Lung (tissue), 11 donors: ENCODE measurements at regions not wholly inside any gene's neighbourhood (a gene's known extent, or its start where the extent isn't known, plus 50 kb on each side); places are given as distances from the start of the nearest gene placed in this dataset.

Experiments
- ATAC-seq: fragments of 200-7000 bp; cut with Tn5 transposase; one replicate; pipeline ENCODE4 v1.9.1; 2020; ENCODE audit warnings: moderate number of reproducible peaks; ENCODE audit not compliant: insufficient read depth, low FRiP score
- DNase-seq, 3 donors: peaks; one replicate each; pipeline ENCODE4 v3.0.0-alpha.2; 2013 to 2017
- H3K27ac ChIP-seq, 2 donors: one replicate each; pipeline ENCODE4 v1.5.1; 2013; ENCODE audit warnings: mild to moderate bottlenecking in 2 of 2, moderate library complexity in 2 of 2, control low read depth in 1 of 2, inconsistent platforms in 1 of 2, low read depth in 1 of 2, low read length in 1 of 2
- H3K27me3 ChIP-seq, 3 donors: one replicate each; pipeline ENCODE4 v1.5.1; 2013; ENCODE audit warnings: low read length in 2 of 3; ENCODE audit not compliant: control insufficient read depth in 3 of 3, insufficient read depth in 3 of 3
- H3K36me3 ChIP-seq, 4 donors: one replicate each; pipeline ENCODE4 v1.5.1; 2013; ENCODE audit warnings: low read length in 4 of 4, mild to moderate bottlenecking in 1 of 4, moderate library complexity in 1 of 4; ENCODE audit not compliant: control insufficient read depth in 4 of 4, insufficient read depth in 4 of 4
- H3K4me1 ChIP-seq, 5 donors: one replicate each; pipeline ENCODE4 v1.5.1; 2013; ENCODE audit warnings: low read length in 5 of 5, mild to moderate bottlenecking in 2 of 5, moderate library complexity in 1 of 5; ENCODE audit not compliant: control insufficient read depth in 5 of 5, insufficient read depth in 5 of 5
- H3K4me3 ChIP-seq: one replicate; pipeline ENCODE4 v1.5.1; 2013; ENCODE audit warnings: mild to moderate bottlenecking, control low read depth, moderate library complexity
- H3K9ac ChIP-seq, 2 donors: one replicate each; pipeline ENCODE4 v1.5.1; 2013; ENCODE audit warnings: low read length in 2 of 2, control low read depth in 1 of 2; ENCODE audit not compliant: insufficient read depth in 1 of 2
- H3K9me3 ChIP-seq, 4 donors: one replicate each; pipeline ENCODE4 v1.5.1; 2013; ENCODE audit warnings: low read length in 3 of 4, mild to moderate bottlenecking in 1 of 4, moderate library complexity in 1 of 4; ENCODE audit not compliant: control insufficient read depth in 4 of 4, insufficient read depth in 3 of 4
- WGBS, 2 donors: extraction: QIAGEN DNeasy Blood & Tissue Kit; methylation state at CpG; one replicate each; pipeline ENCODE4 v1.1.7; 2013; 5-methylcytosine and 5-hydroxymethylcytosine counted together
- TF ChIP-seq, protein P1 (sequence below): IDR thresholded peaks from 2 replicates; pipeline ENCODE4 v1.5.1; 2012; ENCODE audit warnings: mild to moderate bottlenecking; ENCODE audit errors: control extremely low read depth, extremely low read depth
- donor health status: control.
- donor health status: control.
- donor health status: Bipolar disorder and iron deficiency.
- donor health status: healthy.
- donor health status: DM: yes; HTN: yes; CAD: no.

DNA sequence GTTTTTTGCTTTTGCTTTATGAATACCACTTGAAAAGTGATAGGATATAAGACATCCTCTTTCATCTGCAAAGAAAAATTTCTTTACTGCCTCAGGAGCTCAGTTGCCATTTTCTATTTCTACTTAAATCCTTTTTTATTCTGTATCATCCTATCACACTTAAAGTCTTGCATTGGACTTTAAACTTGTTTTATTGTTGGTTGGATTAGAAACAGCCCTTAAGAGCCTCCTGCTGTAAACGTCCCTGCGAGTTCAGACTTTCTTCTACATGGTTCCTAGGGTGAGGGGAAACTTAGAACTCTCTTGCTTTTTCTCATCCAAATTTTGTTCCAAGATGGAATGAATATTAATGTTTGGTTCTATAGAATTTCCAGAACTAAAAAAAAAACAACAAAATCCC is 234.3 kb downstream of the JRKL start:
- DNase-seq (no peak), ATAC-seq (no peak)
- Histone ChIP-seq H3K27me3 (no peaks in the 10 kb centered on the region), H3K27ac (no peak overlapping the region), H3K4me3 (no peak overlapping the region), H3K9ac (no peak overlapping the region), H3K36me3 (no peaks in the 10 kb centered on the region), H3K4me1 (no peaks in the 10 kb centered on the region), H3K9me3 (no peaks in the 10 kb centered on the region)
- TF ChIP-seq, protein P1, sequence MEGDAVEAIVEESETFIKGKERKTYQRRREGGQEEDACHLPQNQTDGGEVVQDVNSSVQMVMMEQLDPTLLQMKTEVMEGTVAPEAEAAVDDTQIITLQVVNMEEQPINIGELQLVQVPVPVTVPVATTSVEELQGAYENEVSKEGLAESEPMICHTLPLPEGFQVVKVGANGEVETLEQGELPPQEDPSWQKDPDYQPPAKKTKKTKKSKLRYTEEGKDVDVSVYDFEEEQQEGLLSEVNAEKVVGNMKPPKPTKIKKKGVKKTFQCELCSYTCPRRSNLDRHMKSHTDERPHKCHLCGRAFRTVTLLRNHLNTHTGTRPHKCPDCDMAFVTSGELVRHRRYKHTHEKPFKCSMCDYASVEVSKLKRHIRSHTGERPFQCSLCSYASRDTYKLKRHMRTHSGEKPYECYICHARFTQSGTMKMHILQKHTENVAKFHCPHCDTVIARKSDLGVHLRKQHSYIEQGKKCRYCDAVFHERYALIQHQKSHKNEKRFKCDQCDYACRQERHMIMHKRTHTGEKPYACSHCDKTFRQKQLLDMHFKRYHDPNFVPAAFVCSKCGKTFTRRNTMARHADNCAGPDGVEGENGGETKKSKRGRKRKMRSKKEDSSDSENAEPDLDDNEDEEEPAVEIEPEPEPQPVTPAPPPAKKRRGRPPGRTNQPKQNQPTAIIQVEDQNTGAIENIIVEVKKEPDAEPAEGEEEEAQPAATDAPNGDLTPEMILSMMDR, result no peak
- 85 to 92% methylated on average over 2 of the region's 2 CpGs for WGBS, 2 donors

DNA sequence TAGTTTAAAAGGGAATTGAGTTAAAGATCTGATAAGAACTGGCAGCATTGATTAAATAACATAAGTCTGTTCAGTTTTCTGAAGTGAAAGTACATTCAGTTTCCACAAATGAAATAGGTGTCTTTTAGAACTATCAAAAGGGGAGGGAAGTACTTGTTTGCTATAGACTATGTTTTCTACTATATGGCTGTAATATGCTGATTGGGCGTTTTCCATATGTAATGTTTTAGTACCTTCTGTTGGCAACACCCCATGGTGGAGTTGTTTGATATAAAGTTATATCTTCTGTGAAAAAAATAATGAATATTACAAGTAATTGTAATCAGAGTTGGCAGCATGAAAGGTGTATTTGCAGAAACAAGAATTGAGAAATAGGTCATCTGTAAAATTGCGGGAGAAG is 237.6 kb downstream of the JRKL start:
- Histone ChIP-seq H3K27ac (no peak overlapping the region), H3K27me3 (no peaks in the 10 kb centered on the region), H3K4me3 (no peak overlapping the region), H3K36me3 (no peaks in the 10 kb centered on the region), H3K9me3 (no peaks in the 10 kb centered on the region), H3K9ac (no peak overlapping the region), H3K4me1 (no peaks in the 10 kb centered on the region)
- TF ChIP-seq, protein P1, result no peak
- ATAC-seq, result no peak
- DNase-seq, result no peak
- WGBS, 2 donors, result 89 to 93% methylated on average over 2 of the region's 2 CpGs

DNA sequence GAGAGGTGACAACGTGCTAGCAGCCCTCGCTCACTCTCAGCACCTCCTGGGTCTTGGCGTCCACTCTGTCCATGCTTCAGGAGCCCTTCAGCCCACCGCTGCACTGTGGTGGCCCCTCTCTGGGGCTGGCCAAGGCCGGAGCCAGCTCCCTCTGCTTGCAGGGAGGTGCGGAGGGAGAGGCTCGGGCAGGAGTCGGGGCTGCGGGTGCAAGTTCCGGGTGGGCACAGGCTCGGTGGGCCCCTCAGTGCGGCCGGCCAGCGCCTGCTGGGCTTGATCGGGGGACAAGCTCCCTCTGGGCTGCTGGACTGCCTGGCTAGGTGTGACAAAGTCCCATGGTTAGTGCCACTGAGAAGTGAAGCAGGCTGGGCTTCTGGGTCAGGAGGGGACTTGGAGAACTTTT is 245.8 kb downstream of the JRKL start:
- DNase-seq, result no peak

DNA sequence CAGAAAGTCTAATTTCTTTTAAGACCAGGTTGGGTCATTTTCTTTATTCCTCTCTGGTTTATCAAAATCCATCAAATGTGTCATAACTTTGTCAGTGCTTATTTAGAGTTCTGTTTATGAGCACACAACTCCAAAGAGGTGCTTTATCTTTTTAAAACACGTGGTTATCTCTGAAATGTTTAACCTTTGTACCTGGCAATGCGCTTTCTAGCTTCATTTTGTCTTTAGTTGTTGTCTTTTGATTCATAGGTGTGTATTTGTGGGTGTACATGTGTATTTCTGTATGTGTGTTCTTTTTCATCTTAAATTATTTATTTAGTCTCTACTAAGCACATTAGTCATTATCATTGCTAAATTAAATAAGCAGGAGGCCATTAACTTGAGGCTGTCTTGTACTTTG is 251.4 kb downstream of the JRKL start:
- DNase-seq (no peak), ATAC-seq (no peak)
- TF ChIP-seq, protein P1, result no peak
- WGBS, 2 donors, result 68% methylated on average over 2 of the region's 2 CpGs
- no peak overlapping the region for H3K27ac ChIP-seq
- no peaks in the 10 kb centered on the region for H3K27me3 ChIP-seq
- H3K36me3 ChIP-seq, result no peaks in the 10 kb centered on the region
- H3K4me1 ChIP-seq, result no peaks in the 10 kb centered on the region
- no peak overlapping the region for H3K9ac ChIP-seq
- no peaks in the 10 kb centered on the region for H3K9me3 ChIP-seq
- H3K4me3 ChIP-seq, result no peak overlapping the region

More for the DNA sequence above, 245.8 kb downstream of the JRKL start:
- Histone ChIP-seq H3K27ac (no peak overlapping the region), H3K9ac (no peak overlapping the region), H3K36me3 (no peaks in the 10 kb centered on the region), H3K4me3 (no peak overlapping the region), H3K4me1 (no peaks in the 10 kb centered on the region), H3K27me3 (no peaks in the 10 kb centered on the region), H3K9me3 (peaks cover 0 to 4% (median 0%) of the 10 kb centered on the region in 4 donors)
- 90 to 92% methylated on average over 15 of the region's 15 CpGs for WGBS, 2 donors
- TF ChIP-seq, protein P1, result no peak
- no peak for ATAC-seq
